ENCODE measurements at regions not wholly inside any gene's neighbourhood (a gene's known extent, or its start where the extent isn't known, plus 50 kb on each side); places are given as distances from the start of the nearest gene placed in this dataset.
"Not testable (repeated sequence)": the region's sequence is repeated elsewhere in the genome, so short reads cannot be mapped to it uniquely, and the experiment has no call there.

- intact Hi-C loops (cut with DNase I, micrococcal nuclease), result no loop called here
- ATAC-seq, result no peak
- no peak for DNase-seq
These were observed 259.7 kb downstream of the MYCN start for GRCh38 chr2:16199882-16200553.

- DNase-seq; intact Hi-C loops (cut with DNase I, micrococcal nuclease); ATAC-seq: not testable (repeated sequence)
These were observed 258.9 kb downstream of the MYCN start for GRCh38 chr2:16199241-16199640.

- DNase-seq (no peak), ATAC-seq (no peak)
- intact Hi-C loops (cut with DNase I, micrococcal nuclease), result no loop called here
These were observed 258.0 kb downstream of the MYCN start for GRCh38 chr2:16198166-16198912.

GRCh38 chr2:16197504-16198147 is 257.3 kb downstream of the MYCN start:
- intact Hi-C loops (cut with DNase I, micrococcal nuclease), result no loop called here
- no peak for ATAC-seq
- DNase-seq, result no peak

- ATAC-seq (no peak), DNase-seq (no peak)
- intact Hi-C loops (cut with DNase I, micrococcal nuclease), result no loop called here
These were observed 256.5 kb downstream of the MYCN start for GRCh38 chr2:16196687-16197503.

- DNase-seq, result no peak
- ATAC-seq, result no peak
- intact Hi-C loops (cut with DNase I, micrococcal nuclease), result no loop called here
These were observed 255.3 kb downstream of the MYCN start for GRCh38 chr2:16195681-16196070.

GRCh38 chr2:16194931-16195680 is 254.8 kb downstream of the MYCN start:
- ATAC-seq (no peak), DNase-seq (no peak)
- intact Hi-C loops (cut with DNase I, micrococcal nuclease), result no loop called here

GRCh38 chr2:16194530-16194929 is 254.2 kb downstream of the MYCN start:
- intact Hi-C loops (cut with DNase I, micrococcal nuclease), result no loop called here
- DNase-seq (no peak), ATAC-seq (no peak)

GRCh38 chr2:16194096-16194390 is 253.7 kb downstream of the MYCN start:
- DNase-seq, result no peak
- ATAC-seq, result no peak
- intact Hi-C loops (cut with DNase I, micrococcal nuclease), result no loop called here

- intact Hi-C loops (cut with DNase I, micrococcal nuclease), result no loop called here
- ATAC-seq, result no peak
- no peak for DNase-seq
These were observed 252.3 kb downstream of the MYCN start for GRCh38 chr2:16192416-16193216.

- DNase-seq (no peak), ATAC-seq (no peak)
- intact Hi-C loops (cut with DNase I, micrococcal nuclease), result no loop called here
These were observed 251.3 kb downstream of the MYCN start for GRCh38 chr2:16191431-16192200.

GRCh38 chr2:16190446-16191270 is 250.3 kb downstream of the MYCN start:
- no peak for ATAC-seq
- DNase-seq, result no peak
- intact Hi-C loops (cut with DNase I, micrococcal nuclease), result no loop called here

GRCh38 chr2:16189836-16190160 is 249.4 kb downstream of the MYCN start:
- intact Hi-C loops (cut with DNase I, micrococcal nuclease), result no loop called here
- DNase-seq, result no peak
- peak; percentile 62 for ATAC-seq

GRCh38 chr2:16189029-16189835 is 248.9 kb downstream of the MYCN start:
- DNase-seq (no peak), ATAC-seq (no peak)
- intact Hi-C loops (cut with DNase I, micrococcal nuclease), result no loop called here

- DNase-seq, result no peak
- ATAC-seq, result no peak
- intact Hi-C loops (cut with DNase I, micrococcal nuclease), result no loop called here
These were observed 248.0 kb downstream of the MYCN start for GRCh38 chr2:16188261-16188890.

- intact Hi-C loops (cut with DNase I, micrococcal nuclease), result no loop called here
- ATAC-seq (peak; percentile 72), DNase-seq (peak in 1 of 2 donors; percentile 14)
These were observed 247.1 kb downstream of the MYCN start for GRCh38 chr2:16187482-16187817.

Data from left colon (tissue), 2 donors.